HepG2 (cell line): ENCODE measurements at regions not wholly inside any gene's neighbourhood (a gene's known extent, or its start where the extent isn't known, plus 50 kb on each side); places are given as distances from the start of the nearest gene placed in this dataset.

Experiments used
- E2F2 ChIP-seq: sonication (generic); formaldehyde crosslinking; IDR thresholded peaks from 2 replicates; pipeline ENCODE4 v1.4.0; 2020; ENCODE audit warnings: missing genetic modification reagents, borderline replicate concordance
- HNRNPL ChIP-seq: fragments of 200-400 bp; formaldehyde crosslinking; IDR thresholded peaks from 2 replicates; pipeline ENCODE4 v1.6.1; 2017; ENCODE audit warnings: mild to moderate bottlenecking, low read depth, low read length
- ISX ChIP-seq: sonication (generic); formaldehyde crosslinking; conservative IDR thresholded peaks from 2 replicates; pipeline ENCODE4 v1.5.0; 2020; ENCODE audit warnings: missing genetic modification reagents
- KLF16 ChIP-seq, 2 experiments: sonication (generic) in 1 of 2; formaldehyde crosslinking in 1 of 2; IDR thresholded peaks; 2 replicates each; pipeline versions ENCODE4 v1.6.1 to v1.8.0; 2016 to 2023; ENCODE audit warnings: missing genetic modification reagents in 2 of 2, missing compliant biosample characterization in 1 of 2
- POGZ ChIP-seq: sonication (generic); formaldehyde crosslinking; IDR thresholded peaks from 2 replicates; pipeline ENCODE4 v1.4.0; 2020; ENCODE audit warnings: mild to moderate bottlenecking, missing genetic modification reagents
- SIN3B ChIP-seq: fragments of 150-350 bp; IDR thresholded peaks from 2 replicates; pipeline ENCODE4 v1.6.1; 2014; ENCODE audit warnings: low read length
- ZBTB49 ChIP-seq: sonication (generic); formaldehyde crosslinking; IDR thresholded peaks from 2 replicates; pipeline ENCODE4 v1.4.0; 2020; ENCODE audit warnings: missing genetic modification reagents, borderline replicate concordance
- ZGPAT ChIP-seq: IDR thresholded peaks from 2 replicates; pipeline ENCODE4 v1.6.1; 2016; ENCODE audit warnings: mild to moderate bottlenecking
- ZNF335 ChIP-seq: sonication (generic); formaldehyde crosslinking; IDR thresholded peaks from 2 replicates; pipeline ENCODE4 v1.4.0; 2020; ENCODE audit warnings: missing genetic modification reagents
- ZNF382 ChIP-seq: sonication (generic); formaldehyde crosslinking; IDR thresholded peaks from 2 replicates; pipeline ENCODE4 v1.5.0; 2020; ENCODE audit warnings: missing genetic modification reagents, mild to moderate bottlenecking, borderline replicate concordance
- TF ChIP-seq, protein P1 (sequence below): sonication (generic); formaldehyde crosslinking; IDR thresholded peaks from 2 replicates; pipeline ENCODE4 v1.4.0; 2020; ENCODE audit warnings: mild to moderate bottlenecking, missing genetic modification reagents
- TF ChIP-seq, protein P2 (sequence below): sonication (generic); formaldehyde crosslinking; IDR thresholded peaks from 2 replicates; pipeline ENCODE4 v1.4.0; 2020; ENCODE audit warnings: missing genetic modification reagents

GRCh38 chr2:216572582-216573578, 60.3 kb upstream of the IGFBP2 start (continued):
- TF ChIP-seq ZNF335 (CRISPR knock-in tag) (0 out of 2 replicates have a peak, but pooled peaks have one; percentile 52), POGZ (CRISPR knock-in tag) (no peak), ISX (CRISPR knock-in tag) (no peak), KLF16 (CRISPR knock-in tag; IDR thresholded peaks at IDR 0.05) (no peak), SIN3B (no peak), ZBTB49 (CRISPR knock-in tag) (no peak), ZNF382 (CRISPR knock-in tag) (no peak), HNRNPL (peak; percentile 94), E2F2 (CRISPR knock-in tag) (no peak), ZGPAT (CRISPR knock-in tag) (peak; percentile 50; the same call in 1 of the 2 replicates)
- TF ChIP-seq, protein P1, sequence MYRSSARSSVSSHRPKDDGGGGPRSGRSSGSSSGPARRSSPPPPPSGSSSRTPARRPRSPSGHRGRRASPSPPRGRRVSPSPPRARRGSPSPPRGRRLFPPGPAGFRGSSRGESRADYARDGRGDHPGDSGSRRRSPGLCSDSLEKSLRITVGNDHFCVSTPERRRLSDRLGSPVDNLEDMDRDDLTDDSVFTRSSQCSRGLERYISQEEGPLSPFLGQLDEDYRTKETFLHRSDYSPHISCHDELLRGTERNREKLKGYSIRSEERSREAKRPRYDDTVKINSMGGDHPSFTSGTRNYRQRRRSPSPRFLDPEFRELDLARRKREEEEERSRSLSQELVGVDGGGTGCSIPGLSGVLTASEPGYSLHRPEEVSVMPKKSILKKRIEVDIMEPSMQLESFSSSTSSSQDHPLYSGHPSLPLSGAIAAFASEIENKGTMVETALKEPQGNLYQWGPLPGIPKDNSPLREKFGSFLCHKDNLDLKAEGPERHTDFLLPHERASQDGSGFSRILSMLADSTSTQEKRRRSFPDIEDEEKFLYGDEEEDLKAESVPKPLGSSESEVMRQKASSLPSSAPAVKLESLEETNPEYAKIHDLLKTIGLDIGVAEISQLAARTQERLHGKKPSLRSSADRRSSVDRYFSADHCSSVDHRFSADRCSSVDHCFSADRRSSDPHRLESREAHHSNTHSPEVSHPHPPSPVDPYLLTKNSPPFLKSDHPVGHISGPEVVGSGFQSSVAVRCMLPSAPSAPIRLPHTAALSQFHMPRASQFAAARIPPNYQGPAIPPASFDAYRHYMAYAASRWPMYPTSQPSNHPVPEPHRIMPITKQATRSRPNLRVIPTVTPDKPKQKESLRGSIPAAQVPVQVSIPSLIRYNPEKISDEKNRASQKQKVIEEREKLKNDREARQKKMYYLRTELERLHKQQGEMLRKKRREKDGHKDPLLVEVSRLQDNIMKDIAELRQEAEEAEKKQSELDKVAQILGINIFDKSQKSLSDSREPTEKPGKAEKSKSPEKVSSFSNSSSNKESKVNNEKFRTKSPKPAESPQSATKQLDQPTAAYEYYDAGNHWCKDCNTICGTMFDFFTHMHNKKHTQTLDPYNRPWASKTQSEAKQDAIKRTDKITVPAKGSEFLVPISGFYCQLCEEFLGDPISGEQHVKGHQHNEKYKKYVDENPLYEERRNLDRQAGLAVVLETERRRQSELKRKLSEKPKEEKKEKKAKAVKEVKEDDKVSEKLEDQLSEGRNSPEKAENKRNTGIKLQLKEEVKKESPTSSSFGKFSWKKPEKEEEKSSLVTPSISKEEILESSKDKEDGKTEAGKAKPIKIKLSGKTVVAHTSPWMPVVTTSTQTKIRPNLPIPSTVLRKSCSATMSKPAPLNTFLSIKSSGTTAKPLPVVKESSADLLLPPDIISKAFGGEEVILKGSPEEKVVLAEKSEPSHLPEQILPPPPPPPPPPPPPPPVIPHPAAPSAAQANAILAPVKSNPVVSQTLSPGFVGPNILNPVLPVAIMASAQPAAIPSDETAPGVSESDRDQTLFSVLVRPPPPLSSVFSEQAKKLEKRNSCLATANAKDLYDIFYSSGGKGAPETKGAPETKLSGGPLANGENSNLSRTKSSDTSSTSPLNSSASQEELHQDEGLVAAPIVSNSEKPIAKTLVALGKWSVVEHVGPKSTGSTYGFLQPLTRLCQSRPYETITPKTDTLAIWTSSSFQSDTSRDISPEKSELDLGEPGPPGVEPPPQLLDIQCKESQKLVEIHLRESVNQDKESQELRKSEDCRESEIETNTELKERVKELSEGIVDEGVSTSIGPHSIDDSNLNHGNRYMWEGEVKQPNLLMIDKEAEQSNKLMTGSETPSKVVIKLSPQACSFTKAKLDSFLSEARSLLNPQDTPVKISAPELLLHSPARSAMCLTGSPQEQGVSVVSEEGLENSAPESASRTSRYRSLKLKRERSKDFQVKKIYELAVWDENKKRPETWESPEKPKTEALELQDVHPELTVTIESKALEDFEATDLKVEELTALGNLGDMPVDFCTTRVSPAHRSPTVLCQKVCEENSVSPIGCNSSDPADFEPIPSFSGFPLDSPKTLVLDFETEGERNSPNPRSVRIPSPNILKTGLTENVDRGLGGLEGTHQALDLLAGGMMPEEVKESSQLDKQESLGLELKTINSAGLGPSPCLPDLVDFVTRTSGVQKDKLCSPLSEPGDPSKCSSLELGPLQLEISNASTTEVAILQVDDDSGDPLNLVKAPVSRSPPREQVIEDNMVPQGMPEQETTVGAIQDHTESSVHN, result 0 out of 2 replicates have a peak, but pooled peaks have one; percentile 64
- TF ChIP-seq, protein P2, sequence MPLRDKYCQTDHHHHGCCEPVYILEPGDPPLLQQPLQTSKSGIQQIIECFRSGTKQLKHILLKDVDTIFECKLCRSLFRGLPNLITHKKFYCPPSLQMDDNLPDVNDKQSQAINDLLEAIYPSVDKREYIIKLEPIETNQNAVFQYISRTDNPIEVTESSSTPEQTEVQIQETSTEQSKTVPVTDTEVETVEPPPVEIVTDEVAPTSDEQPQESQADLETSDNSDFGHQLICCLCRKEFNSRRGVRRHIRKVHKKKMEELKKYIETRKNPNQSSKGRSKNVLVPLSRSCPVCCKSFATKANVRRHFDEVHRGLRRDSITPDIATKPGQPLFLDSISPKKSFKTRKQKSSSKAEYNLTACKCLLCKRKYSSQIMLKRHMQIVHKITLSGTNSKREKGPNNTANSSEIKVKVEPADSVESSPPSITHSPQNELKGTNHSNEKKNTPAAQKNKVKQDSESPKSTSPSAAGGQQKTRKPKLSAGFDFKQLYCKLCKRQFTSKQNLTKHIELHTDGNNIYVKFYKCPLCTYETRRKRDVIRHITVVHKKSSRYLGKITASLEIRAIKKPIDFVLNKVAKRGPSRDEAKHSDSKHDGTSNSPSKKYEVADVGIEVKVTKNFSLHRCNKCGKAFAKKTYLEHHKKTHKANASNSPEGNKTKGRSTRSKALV (CRISPR knock-in tag), result peak; percentile 62; the same call in 1 of the 2 replicates
